Thyroid gland (tissue), 4 donors: ENCODE measurements at regions not wholly inside any gene's neighbourhood (a gene's known extent, or its start where the extent isn't known, plus 50 kb on each side); places are given as distances from the start of the nearest gene placed in this dataset.

ENCODE experiments used
- DNase-seq, 2 donors: peaks; one replicate each; pipeline ENCODE4 v3.0.0-alpha.2; 2019
- H3K27ac ChIP-seq, 3 donors: fragments of 200-600 bp; sonication (generic); 1 replicate in 2 of 3; 2 replicates in 1 of 3; pipeline ENCODE4 v1.5.1; 2016 to 2019; ENCODE audit warnings: mild to moderate bottlenecking in 1 of 3, moderate library complexity in 1 of 3
- H3K27me3 ChIP-seq: fragments of 200-600 bp; sonication (generic); one replicate; pipeline ENCODE4 v1.5.1; 2019
- H3K36me3 ChIP-seq, 2 donors: fragments of 200-600 bp; sonication (generic); one replicate each; pipeline ENCODE4 v1.5.1; 2016 to 2019
- H3K4me1 ChIP-seq, 2 donors: fragments of 200-600 bp; sonication (generic); one replicate each; pipeline ENCODE4 v1.5.1; 2017 to 2019
- H3K4me3 ChIP-seq, 3 donors: fragments of 200-600 bp; sonication (generic); replicated peaks in 1 of 3; 1 replicate in 2 of 3; 2 replicates in 1 of 3; pipeline ENCODE4 v1.5.1; 2016; ENCODE audit warnings: mild to moderate bottlenecking in 1 of 3
- H3K9me3 ChIP-seq: fragments of 200-600 bp; sonication (generic); one replicate; pipeline ENCODE4 v1.5.1; 2017
- CTCF ChIP-seq, 6 experiments: fragments of 200-600 bp in 3 of 6; fragments of 450-650 bp in 3 of 6; sonication (generic) in 3 of 6; IDR thresholded peaks; one replicate each; pipeline ENCODE4 v1.5.1; 2016 to 2019; ENCODE audit warnings: antibody characterized with exemption in 6 of 6, mild to moderate bottlenecking in 2 of 6, inconsistent platforms in 1 of 6, moderate library complexity in 1 of 6
- POLR2A ChIP-seq, 2 donors: fragments of 450-650 bp; IDR thresholded peaks; one replicate each; pipeline ENCODE4 v1.6.1; 2017; ENCODE audit warnings: antibody characterized with exemption in 2 of 2, mild to moderate bottlenecking in 2 of 2, moderate library complexity in 1 of 2
- WGBS, 2 donors: methylation state at CpG; one replicate each; pipeline ENCODE4 v1.1.5; 2017; 5-methylcytosine and 5-hydroxymethylcytosine counted together
- intact Hi-C: fragments of 100-400 bp; cut with DNase I; formaldehyde crosslinking; loops from one replicate; pipeline ENCODE4 v1.15.1; 2023

GRCh38 chr18:65282096-65282495, 468.7 kb upstream of the CDH7 start:
- TF ChIP-seq CTCF (IDR thresholded peaks at IDR 0.05) (no peak), POLR2A (IDR thresholded peaks at IDR 0.05) (no peak)
- Histone ChIP-seq H3K36me3 (no peaks in the 10 kb centered on the region), H3K9me3 (no peaks in the 10 kb centered on the region), H3K27me3 (no peaks in the 10 kb centered on the region), H3K27ac (no peak overlapping the region), H3K4me3 (no peak overlapping the region), H3K4me1 (no peaks in the 10 kb centered on the region)
- DNase-seq = no peak
- WGBS, 2 donors = 76% methylated on average over 1 of the region's 1 CpG
- intact Hi-C loops = no loop called here

- no peak overlapping the region for H3K27ac ChIP-seq
- H3K36me3 ChIP-seq = no peaks in the 10 kb centered on the region
- H3K4me1 ChIP-seq = no peaks in the 10 kb centered on the region
- H3K4me3 ChIP-seq = no peak overlapping the region
- 88 to 91% methylated on average over 4 of the region's 4 CpGs for WGBS, 2 donors
- H3K9me3 ChIP-seq = no peaks in the 10 kb centered on the region
- DNase-seq = no peak
- TF ChIP-seq POLR2A (IDR thresholded peaks at IDR 0.05) (no peak), CTCF (IDR thresholded peaks at IDR 0.05) (no peak)
- intact Hi-C loops = no loop called here
- H3K27me3 ChIP-seq = no peaks in the 10 kb centered on the region
These were observed 471.0 kb upstream of the CDH7 start for GRCh38 chr18:65279668-65280305.

GRCh38 chr18:65278939-65279667, 471.7 kb upstream of the CDH7 start:
- whole genome bisulfite sequencing, 2 donors = 90% methylated on average over 9 of the region's 9 CpGs
- Histone ChIP-seq H3K4me1 (no peaks in the 10 kb centered on the region), H3K36me3 (no peaks in the 10 kb centered on the region), H3K27ac (no peak overlapping the region), H3K4me3 (no peak overlapping the region), H3K9me3 (no peaks in the 10 kb centered on the region), H3K27me3 (no peaks in the 10 kb centered on the region)
- intact Hi-C loops = no loop called here
- no peak for DNase-seq
- TF ChIP-seq CTCF (IDR thresholded peaks at IDR 0.05) (no peak), POLR2A (IDR thresholded peaks at IDR 0.05) (no peak)

- no peak overlapping the region for H3K4me3 ChIP-seq
- intact Hi-C loops = no loop called here
- no peaks in the 10 kb centered on the region for H3K36me3 ChIP-seq
- no peak for TF ChIP-seq POLR2A (IDR thresholded peaks at IDR 0.05)
- no peak for TF ChIP-seq CTCF (IDR thresholded peaks at IDR 0.05)
- no peaks in the 10 kb centered on the region for H3K4me1 ChIP-seq
- 27 to 33% methylated on average over 1 of the region's 1 CpG for WGBS, 2 donors
- no peaks in the 10 kb centered on the region for H3K9me3 ChIP-seq
- peak in 1 of 2 donors; percentile 8 for DNase-seq
- H3K27me3 ChIP-seq = no peaks in the 10 kb centered on the region
- H3K27ac ChIP-seq = no peak overlapping the region
These were observed 481.4 kb upstream of the CDH7 start for GRCh38 chr18:65269375-65269774.

- Histone ChIP-seq H3K27ac (no peak overlapping the region), H3K27me3 (no peaks in the 10 kb centered on the region), H3K9me3 (no peaks in the 10 kb centered on the region), H3K4me1 (no peaks in the 10 kb centered on the region), H3K4me3 (no peak overlapping the region), H3K36me3 (no peaks in the 10 kb centered on the region)
- WGBS, 2 donors = 76 to 87% methylated on average over 1 of the region's 1 CpG
- intact Hi-C loops = no loop called here
- TF ChIP-seq CTCF (IDR thresholded peaks at IDR 0.05) = no peak
- no peak for TF ChIP-seq POLR2A (IDR thresholded peaks at IDR 0.05)
- DNase-seq = no peak
These were observed 485.1 kb upstream of the CDH7 start for GRCh38 chr18:65265761-65266160.
